ENCODE measurements at regions not wholly inside any gene's neighbourhood (a gene's known extent, or its start where the extent isn't known, plus 50 kb on each side); places are given as distances from the start of the nearest gene placed in this dataset.
A peak's percentile ranks its signal among the peaks of the same experiment; 100 is the strongest.

GRCh38 chr18:7429831-7430230 lies 137.3 kb upstream of the PTPRM start:
- DNase-seq = no peak

GRCh38 chr18:7436166-7436565 lies 130.9 kb upstream of the PTPRM start:
- DNase-seq = no peak

GRCh38 chr18:7437870-7438269 lies 129.2 kb upstream of the PTPRM start:
- DNase-seq = no peak

- DNase-seq = no peak
Observed at GRCh38 chr18:7438646-7439045, 128.5 kb upstream of the PTPRM start.

- no peak for DNase-seq
Observed at GRCh38 chr18:7447318-7448028, 119.6 kb upstream of the PTPRM start.

- peak; percentile 19 for DNase-seq
Observed at GRCh38 chr18:7452331-7452730, 114.8 kb upstream of the PTPRM start.

- no peak for DNase-seq
Observed at GRCh38 chr18:7454429-7454828, 112.7 kb upstream of the PTPRM start.

- DNase-seq = no peak
Observed at GRCh38 chr18:7456376-7456775, 110.7 kb upstream of the PTPRM start.

GRCh38 chr18:7457262-7457661 lies 109.9 kb upstream of the PTPRM start:
- DNase-seq = no peak

GRCh38 chr18:7458884-7459283 lies 108.2 kb upstream of the PTPRM start:
- no peak for DNase-seq

GRCh38 chr18:7459851-7460770 lies 107.0 kb upstream of the PTPRM start:
- no peak for DNase-seq

GRCh38 chr18:7464245-7464966 lies 102.7 kb upstream of the PTPRM start:
- no peak for DNase-seq

GRCh38 chr18:7466190-7466589 lies 100.9 kb upstream of the PTPRM start:
- no peak for DNase-seq

GRCh38 chr18:7467708-7468466 lies 99.2 kb upstream of the PTPRM start:
- DNase-seq = no peak

- DNase-seq = no peak
Observed at GRCh38 chr18:7470101-7470500, 97.0 kb upstream of the PTPRM start.

- DNase-seq = no peak
Observed at GRCh38 chr18:7470503-7470902, 96.6 kb upstream of the PTPRM start.

GRCh38 chr18:7476386-7476785 lies 90.7 kb upstream of the PTPRM start:
- DNase-seq = no peak

- DNase-seq = no peak
Observed at GRCh38 chr18:7479756-7480155, 87.4 kb upstream of the PTPRM start.

GRCh38 chr18:7480879-7481278 lies 86.2 kb upstream of the PTPRM start:
- no peak for DNase-seq

- DNase-seq = no peak
Observed at GRCh38 chr18:7482342-7482741, 84.8 kb upstream of the PTPRM start.

- no peak for DNase-seq
Observed at GRCh38 chr18:7485616-7486015, 81.5 kb upstream of the PTPRM start.

- DNase-seq = no peak
Observed at GRCh38 chr18:7488571-7488970, 78.5 kb upstream of the PTPRM start.

GRCh38 chr18:7490104-7490503 lies 77.0 kb upstream of the PTPRM start:
- no peak for DNase-seq

Measured in fibroblast of skin of scalp (primary cell).